Activated CD8-positive, alpha-beta memory T cell treated with anti-CD3 and anti-CD28 coated beads for 1 hour (primary cell): ENCODE measurements at regions not wholly inside any gene's neighbourhood (a gene's known extent, or its start where the extent isn't known, plus 50 kb on each side); places are given as distances from the start of the nearest gene placed in this dataset.

Experiments used
- DNase-seq, 2 donors: peaks; one replicate each; pipeline ENCODE4 v3.0.0-alpha.2; 2020; ENCODE audit warnings: low read depth in 1 of 2; ENCODE audit errors: extremely low read depth in 1 of 2

- DNase-seq = no peak
These were observed 258.6 kb downstream of the SOX11 start for GRCh38 chr2:5950736-5951135.

GRCh38 chr2:5951471-5951870 is 259.3 kb downstream of the SOX11 start:
- no peak for DNase-seq

- DNase-seq = no peak
These were observed 261.3 kb downstream of the SOX11 start for GRCh38 chr2:5953525-5953924.

GRCh38 chr2:5954509-5954908 is 262.3 kb downstream of the SOX11 start:
- DNase-seq = no peak

GRCh38 chr2:5955921-5956320 is 263.7 kb downstream of the SOX11 start:
- DNase-seq = no peak

DNA sequence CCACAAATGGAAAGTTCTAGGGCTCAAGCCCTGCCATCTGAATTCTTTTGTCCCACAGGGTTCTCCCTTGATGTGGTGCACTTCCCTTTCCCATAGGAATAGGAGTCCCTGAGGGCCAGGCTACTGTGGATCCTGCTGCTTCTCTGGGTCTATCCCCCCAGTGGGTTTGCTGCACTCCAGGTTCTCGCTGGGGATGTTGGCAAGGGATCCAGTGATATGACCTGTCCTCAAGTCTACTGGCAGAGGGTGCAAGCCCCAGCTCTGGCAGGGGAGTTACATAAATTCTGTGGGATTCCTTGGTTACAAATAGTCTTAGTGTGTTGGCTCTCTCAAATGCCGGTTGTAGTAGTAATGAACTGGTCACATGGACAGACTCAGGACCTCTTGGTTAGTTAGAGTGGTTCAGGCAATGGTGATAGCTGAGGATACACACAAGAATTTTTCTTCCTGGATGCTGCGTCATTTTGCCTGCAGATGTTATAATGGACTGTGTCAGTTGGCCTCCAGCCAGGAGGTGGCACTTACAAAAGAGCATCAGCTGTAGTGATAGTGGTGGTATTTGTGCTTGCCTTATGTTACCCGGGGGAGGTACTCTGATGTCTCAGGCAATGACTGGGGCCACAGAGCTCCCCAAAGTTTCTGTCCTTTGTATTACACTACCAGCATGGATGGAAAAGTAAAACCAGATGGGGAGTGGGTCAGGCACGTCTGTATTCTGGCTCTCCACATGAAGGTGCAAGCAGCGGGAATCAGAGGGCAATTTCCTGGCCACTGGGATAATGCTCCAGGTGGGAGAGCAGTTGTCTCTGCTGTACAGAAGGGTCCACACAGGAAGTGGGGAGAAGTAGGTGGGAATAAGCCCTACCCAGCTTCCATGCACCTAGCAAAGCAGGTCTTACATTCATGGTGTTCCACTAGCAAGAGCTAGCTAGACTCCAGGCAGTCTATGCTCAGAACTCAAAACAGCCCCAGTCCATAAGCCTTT is 267.9 kb downstream of the SOX11 start:
- DNase-seq = no peak

DNA sequence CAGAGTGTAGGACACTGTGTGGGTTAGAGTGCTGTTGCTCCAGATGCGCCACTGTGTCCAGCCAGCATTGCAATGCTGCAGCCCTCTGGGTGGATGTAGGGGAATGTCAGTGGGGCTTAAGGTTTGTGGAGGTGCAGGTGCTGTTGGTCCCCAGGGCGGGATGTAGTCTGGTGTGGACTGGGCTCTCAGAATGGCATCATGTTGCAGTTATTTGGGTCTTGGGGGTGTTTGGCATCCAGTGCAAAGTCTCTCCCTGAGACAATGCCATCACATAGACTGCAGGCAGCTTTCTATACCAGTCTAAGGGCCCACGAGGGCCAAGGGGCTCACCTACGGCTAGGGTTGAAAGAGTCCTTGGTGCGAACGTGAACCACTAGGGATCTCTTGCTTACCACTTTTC is 275.3 kb downstream of the SOX11 start:
- DNase-seq = no peak

DNA sequence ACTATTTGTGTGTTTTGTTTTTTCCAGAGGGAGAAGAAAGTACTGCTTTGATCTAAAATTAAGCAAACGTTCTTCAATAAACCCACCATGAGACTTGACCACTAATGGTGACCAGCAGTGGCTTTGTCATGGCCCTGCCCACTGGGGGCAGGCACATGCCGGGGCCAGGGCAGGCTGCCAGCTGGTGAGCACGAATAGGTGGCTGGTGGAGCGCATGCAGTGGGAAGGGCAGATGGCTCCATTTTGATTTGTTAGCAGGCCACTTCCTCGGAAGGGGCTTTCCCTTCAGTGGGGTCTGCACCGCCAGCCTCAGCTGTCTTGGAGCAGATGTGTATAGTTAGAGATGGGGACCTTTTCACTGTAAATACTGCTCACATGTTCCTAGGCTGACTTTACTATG is 277.1 kb downstream of the SOX11 start:
- DNase-seq = no peak

- no peak for DNase-seq
These were observed 278.2 kb downstream of the SOX11 start for GRCh38 chr2:5970347-5970746.

DNA sequence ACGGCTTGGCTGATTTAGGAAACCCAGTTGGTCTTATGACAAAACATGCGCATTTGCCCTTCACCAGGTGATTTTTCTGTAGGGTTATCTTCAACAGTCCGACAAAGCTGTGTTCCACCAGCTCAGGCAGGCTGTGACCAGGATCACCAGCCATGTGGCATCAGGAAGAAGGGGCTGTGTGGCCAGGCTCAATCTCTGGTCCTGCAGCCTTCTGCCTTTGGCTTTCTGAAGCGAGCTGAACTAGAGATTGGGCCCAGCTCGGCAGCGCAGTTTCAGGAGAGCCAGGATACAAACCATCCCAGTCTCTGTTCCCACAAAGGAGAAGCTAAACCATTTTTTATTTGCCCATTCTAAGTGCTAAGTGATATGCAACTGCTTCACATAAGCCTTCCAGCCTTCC is 282.3 kb downstream of the SOX11 start:
- DNase-seq = no peak

DNA sequence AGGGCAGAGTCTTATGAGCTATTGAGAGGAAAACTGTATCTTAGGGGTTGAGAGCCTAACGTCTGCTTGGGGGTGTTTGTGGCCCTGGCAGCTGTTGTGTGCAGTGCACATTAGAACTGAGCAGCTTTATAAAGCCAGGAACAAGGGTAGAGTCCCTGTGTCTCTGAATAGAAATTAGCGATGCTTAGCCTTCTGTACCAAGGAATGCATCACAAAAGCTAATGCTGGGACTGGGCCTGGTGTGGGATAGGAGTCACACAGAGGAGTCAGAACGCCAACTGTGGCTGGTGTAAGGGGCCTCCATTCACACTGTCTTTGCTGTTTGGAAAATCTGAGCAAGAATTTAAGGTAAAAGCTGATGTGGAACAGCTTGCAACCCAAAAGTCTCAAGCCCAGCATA is 283.2 kb downstream of the SOX11 start:
- no peak for DNase-seq

- no peak for DNase-seq
These were observed 284.4 kb downstream of the SOX11 start for GRCh38 chr2:5976531-5977065.

- DNase-seq = no peak
These were observed 285.3 kb downstream of the SOX11 start for GRCh38 chr2:5977477-5977876.

GRCh38 chr2:5978131-5978751 is 286.1 kb downstream of the SOX11 start:
- no peak for DNase-seq

DNA sequence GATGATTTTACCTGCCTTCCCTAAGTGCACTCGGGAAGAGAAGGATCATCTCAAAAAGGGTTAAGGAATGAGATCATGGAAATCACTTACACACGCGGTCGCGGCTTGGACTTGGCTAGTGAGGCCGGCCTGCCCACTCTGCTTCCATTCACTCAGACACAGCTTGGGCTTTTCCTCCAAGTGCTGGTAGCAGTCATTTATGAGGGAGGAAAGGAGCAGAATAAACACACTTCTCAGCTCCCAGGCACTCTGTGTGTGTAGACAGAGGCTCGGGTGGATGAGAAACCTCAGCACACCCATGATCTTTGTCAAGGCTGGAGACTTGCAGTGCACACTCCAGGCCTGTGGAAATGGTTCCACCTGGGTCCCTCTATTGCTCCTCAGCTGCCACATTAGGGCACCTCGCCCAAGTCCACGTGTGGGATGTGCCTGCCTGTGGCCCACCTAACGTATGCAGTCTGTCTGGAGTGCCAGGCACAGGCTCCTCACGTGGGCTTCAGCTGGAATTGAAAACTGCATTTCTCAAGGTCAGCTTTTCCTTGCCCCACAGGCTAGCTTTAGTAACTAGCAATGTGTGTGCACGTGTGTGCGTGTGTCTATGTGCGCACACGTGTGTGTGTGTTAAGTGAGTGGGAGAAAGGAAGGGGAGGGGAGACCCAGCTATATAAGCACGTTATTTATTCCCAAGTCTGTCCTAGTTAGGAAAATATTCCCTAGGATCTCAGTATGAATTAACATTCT is 288.4 kb downstream of the SOX11 start:
- DNase-seq = no peak

- DNase-seq = no peak
These were observed 290.2 kb downstream of the SOX11 start for GRCh38 chr2:5982193-5982902.

DNA sequence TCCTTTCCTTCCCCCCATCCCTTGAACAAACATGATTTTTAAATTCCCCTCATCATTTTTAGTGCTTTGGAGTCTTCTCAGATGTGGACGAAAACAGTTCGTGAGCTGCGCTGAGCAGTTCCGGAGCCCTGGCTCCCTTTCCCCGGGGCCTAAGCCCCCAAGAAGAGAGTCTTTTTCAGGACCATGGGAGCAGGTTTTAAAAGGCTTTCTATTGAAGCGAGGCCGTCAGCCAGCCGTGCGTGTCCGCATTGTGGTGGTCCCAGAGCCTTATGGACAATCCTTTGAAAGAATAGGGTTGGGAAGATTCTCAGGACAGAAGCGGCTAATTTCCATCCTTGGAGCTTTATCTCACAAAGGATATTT is 290.7 kb downstream of the SOX11 start:
- no peak for DNase-seq

DNA sequence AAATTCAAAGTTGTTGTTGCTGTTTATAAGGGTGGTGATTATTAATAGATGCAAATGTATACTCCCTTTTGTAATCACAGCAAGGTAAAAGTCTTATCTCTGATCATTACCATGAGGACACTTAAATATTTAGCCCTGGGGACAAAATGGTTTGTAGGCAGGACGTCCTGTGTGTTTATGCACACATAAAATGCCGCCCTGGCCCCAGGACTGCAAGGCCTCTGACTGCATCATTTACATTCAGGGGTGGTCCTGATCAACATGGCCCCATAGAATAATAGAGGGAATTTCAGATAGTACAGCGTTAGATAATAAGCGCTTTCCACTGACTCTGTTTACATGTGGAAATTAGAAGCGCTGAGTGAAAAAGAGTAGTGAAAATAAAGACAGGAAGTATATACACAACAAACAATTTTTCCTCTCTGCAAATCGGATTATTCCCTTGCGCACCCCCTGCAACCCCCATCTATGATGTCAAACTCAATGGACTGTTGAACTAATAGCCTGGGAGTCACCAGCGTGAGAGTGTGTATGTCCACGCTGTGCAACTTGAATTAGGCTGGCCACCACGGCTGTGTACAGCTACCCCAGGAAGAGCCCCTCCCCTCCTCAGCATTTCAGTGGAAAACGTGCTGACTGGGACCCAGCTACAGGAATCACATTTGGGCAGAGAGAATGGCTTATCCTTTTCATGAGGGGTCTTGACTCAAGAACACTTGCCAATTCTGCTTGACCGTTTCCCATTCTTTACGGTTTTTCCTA is 291.5 kb downstream of the SOX11 start:
- DNase-seq = no peak

GRCh38 chr2:5984273-5984655 is 292.1 kb downstream of the SOX11 start:
- no peak for DNase-seq

DNA sequence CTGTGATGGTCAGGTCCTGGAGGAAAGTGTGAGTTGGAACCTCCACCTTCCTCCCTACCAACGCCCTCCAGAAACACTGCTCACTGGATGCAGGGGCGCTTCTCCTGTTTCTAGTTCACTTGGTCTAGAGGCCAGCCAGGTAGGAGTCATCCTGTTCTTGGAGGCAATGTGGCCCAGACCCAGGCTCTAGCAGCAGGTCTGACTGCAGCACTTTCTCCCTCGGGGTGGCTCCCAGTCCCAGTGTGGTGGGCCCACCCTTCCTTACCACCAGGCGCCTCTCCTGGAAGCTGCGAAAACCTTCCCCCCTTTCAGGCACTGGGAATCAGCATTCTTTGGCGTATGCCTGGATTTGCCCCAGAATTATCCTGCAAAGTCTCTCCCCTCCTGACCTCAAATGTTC is 292.8 kb downstream of the SOX11 start:
- DNase-seq = no peak
